Adrenal gland (tissue), 5 donors: ENCODE measurements at regions not wholly inside any gene's neighbourhood (a gene's known extent, or its start where the extent isn't known, plus 50 kb on each side); places are given as distances from the start of the nearest gene placed in this dataset.

Experiments
- POLR2A ChIP-seq, 2 donors: fragments of 450-650 bp; IDR thresholded peaks; one replicate each; pipeline ENCODE4 v1.6.1; 2017; ENCODE audit warnings: antibody characterized with exemption in 2 of 2, mild to moderate bottlenecking in 2 of 2, moderate library complexity in 1 of 2
- TF ChIP-seq, protein P1 (sequence below), 6 experiments: fragments of 450-650 bp in 4 of 6; fragments of 200-600 bp in 2 of 6; sonication (generic) in 1 of 6; IDR thresholded peaks; 1 replicate in 5 of 6; 2 replicates in 1 of 6; pipeline versions ENCODE4 v1.5.1 to v1.8.0; 2016 to 2021; ENCODE audit warnings: antibody characterized with exemption in 6 of 6, mild to moderate bottlenecking in 2 of 6, moderate library complexity in 1 of 6
- donor health status: DM: no; HTN: no; CAD: no.

DNA sequence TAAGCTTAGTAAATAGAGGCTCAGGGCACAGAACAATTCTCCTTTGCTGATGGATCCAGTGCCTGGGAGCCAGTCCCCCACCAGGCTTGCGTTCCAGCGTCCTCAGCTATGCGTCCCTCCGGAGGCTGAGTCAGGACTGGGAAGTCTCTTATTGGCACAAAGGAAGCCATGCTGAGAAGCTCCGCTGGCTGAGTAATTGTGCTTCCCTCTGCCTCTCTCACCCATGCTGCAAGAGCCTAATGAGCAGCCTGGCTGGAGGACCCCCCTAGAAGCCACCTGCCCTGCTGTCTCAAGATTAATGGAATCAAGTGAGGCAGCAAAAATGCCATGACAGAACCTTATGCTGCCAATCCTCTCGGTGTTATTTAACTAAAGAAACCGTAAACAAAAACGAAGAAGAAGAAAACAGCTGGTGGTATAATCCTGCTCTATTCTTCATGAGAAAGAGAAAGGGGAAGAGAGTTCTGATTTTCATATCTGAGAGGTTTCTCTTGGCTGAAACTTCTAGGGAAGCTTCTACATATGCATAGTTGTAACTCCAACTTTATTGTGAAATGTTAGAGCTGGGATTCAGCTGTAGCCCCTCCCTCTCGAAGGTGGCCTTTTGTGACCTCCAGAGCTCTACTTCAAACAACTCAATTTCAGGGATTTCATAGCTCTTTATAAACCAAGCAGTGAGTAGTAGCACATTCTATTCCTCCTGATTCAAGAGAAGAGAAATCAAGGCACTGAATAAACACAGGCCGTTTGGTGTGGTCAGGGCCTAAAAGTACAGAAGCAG is 185.4 kb upstream of the SEMA6A start:
- TF ChIP-seq, protein P1, sequence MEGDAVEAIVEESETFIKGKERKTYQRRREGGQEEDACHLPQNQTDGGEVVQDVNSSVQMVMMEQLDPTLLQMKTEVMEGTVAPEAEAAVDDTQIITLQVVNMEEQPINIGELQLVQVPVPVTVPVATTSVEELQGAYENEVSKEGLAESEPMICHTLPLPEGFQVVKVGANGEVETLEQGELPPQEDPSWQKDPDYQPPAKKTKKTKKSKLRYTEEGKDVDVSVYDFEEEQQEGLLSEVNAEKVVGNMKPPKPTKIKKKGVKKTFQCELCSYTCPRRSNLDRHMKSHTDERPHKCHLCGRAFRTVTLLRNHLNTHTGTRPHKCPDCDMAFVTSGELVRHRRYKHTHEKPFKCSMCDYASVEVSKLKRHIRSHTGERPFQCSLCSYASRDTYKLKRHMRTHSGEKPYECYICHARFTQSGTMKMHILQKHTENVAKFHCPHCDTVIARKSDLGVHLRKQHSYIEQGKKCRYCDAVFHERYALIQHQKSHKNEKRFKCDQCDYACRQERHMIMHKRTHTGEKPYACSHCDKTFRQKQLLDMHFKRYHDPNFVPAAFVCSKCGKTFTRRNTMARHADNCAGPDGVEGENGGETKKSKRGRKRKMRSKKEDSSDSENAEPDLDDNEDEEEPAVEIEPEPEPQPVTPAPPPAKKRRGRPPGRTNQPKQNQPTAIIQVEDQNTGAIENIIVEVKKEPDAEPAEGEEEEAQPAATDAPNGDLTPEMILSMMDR (IDR thresholded peaks at IDR 0.05) = no peak
- no peak for TF ChIP-seq POLR2A (IDR thresholded peaks at IDR 0.05)
